Caco-2 (cell line): ENCODE measurements at regions not wholly inside any gene's neighbourhood (a gene's known extent, or its start where the extent isn't known, plus 50 kb on each side); places are given as distances from the start of the nearest gene placed in this dataset.

ENCODE experiments used
- BruUV-seq: library from RNA; stranded (reverse); fragments of 400-500 nt; replicated peaks from 2 replicates; lab custom pipeline; 2021; lab: Mats Ljungman, UMichigan
- CTCF ChIA-PET: fragments of 300-600 bp; sonication (Branson Sonifier 250); formaldehyde crosslinking; loops from one replicate; lab custom pipeline; 2022; ENCODE audit warnings: antibody characterized with exemption; lab: Charles Lee
- POLR2A ChIA-PET: fragments of 300-600 bp; sonication (Branson Sonifier 250); formaldehyde crosslinking; loops from one replicate; lab custom pipeline; 2022; ENCODE audit warnings: antibody characterized with exemption; lab: Charles Lee
- DNase-seq, 2 experiments: peaks; one replicate each; pipeline versions ENCODE4 v3.0.0 to v3.0.0-alpha.2; 2020 to 2022
- H3K27me3 ChIP-seq: replicated peaks from 2 replicates; pipeline ENCODE4 v1.6.0; 2011; ENCODE audit warnings: low read length; ENCODE audit not compliant: control insufficient read depth, insufficient read depth
- H3K36me3 ChIP-seq: 2 replicates; pipeline ENCODE4 v1.5.1; 2011; ENCODE audit warnings: low read length; ENCODE audit not compliant: control insufficient read depth, insufficient read depth
- H3K4me1 ChIP-seq: fragments of 250-450 bp; sonication (Bioruptor Pico); 2 replicates; pipeline ENCODE4 v1.5.1; 2020; ENCODE audit warnings: mild to moderate bottlenecking
- H3K4me3 ChIP-seq: 2 replicates; pipeline ENCODE4 v1.5.1; 2011; ENCODE audit warnings: low read depth, mild to moderate bottlenecking, control low read depth, low read length
- H3K9me3 ChIP-seq: fragments of 250-450 bp; sonication (Bioruptor Pico); 2 replicates; pipeline ENCODE4 v1.5.1; 2020; ENCODE audit warnings: mild to moderate bottlenecking, moderate library complexity
- H3K27ac Mint-ChIP-seq: one replicate; pipeline ENCODE4 v1.8.0; 2022; ENCODE audit warnings: mixed read lengths; ENCODE audit not compliant: unreplicated experiment
- H3K27me3 Mint-ChIP-seq: one replicate; pipeline ENCODE4 v1.8.0; 2022; ENCODE audit warnings: mixed read lengths; ENCODE audit not compliant: insufficient read depth, unreplicated experiment
- H3K36me3 Mint-ChIP-seq: one replicate; pipeline ENCODE4 v1.8.0; 2022; ENCODE audit warnings: mild to moderate bottlenecking, mixed read lengths; ENCODE audit not compliant: insufficient read depth, unreplicated experiment
- H3K4me1 Mint-ChIP-seq: one replicate; pipeline ENCODE4 v1.8.0; 2022; ENCODE audit warnings: low read depth, mixed read lengths; ENCODE audit not compliant: unreplicated experiment
- H3K4me3 Mint-ChIP-seq: one replicate; pipeline ENCODE4 v1.8.0; 2022; ENCODE audit warnings: mild to moderate bottlenecking, moderate library complexity, mixed read lengths; ENCODE audit not compliant: unreplicated experiment
- H3K9me3 Mint-ChIP-seq: one replicate; pipeline ENCODE4 v1.8.0; 2022; ENCODE audit warnings: mixed read lengths; ENCODE audit not compliant: unreplicated experiment
- intact Hi-C: fragments of 100-400 bp; cut with micrococcal nuclease; formaldehyde crosslinking; loops from one replicate; pipeline ENCODE4 v1.10.0; 2022; ENCODE audit not compliant: unreplicated experiment
- TF ChIP-seq, protein P1 (sequence below), 2 experiments: fragments of 200-600 bp in 1 of 2; IDR thresholded peaks; 1 replicate in 1 of 2; 2 replicates in 1 of 2; pipeline versions ENCODE4 v1.5.1 to v1.8.0; 2011 to 2022; ENCODE audit warnings: antibody characterized with exemption in 1 of 2, control low read depth in 1 of 2, inconsistent platforms in 1 of 2, low read depth in 1 of 2, low read length in 1 of 2, mild to moderate bottlenecking in 1 of 2, moderate library complexity in 1 of 2; ENCODE audit not compliant: insufficient read depth in 1 of 2, severe bottlenecking in 1 of 2, unreplicated experiment in 1 of 2

DNA sequence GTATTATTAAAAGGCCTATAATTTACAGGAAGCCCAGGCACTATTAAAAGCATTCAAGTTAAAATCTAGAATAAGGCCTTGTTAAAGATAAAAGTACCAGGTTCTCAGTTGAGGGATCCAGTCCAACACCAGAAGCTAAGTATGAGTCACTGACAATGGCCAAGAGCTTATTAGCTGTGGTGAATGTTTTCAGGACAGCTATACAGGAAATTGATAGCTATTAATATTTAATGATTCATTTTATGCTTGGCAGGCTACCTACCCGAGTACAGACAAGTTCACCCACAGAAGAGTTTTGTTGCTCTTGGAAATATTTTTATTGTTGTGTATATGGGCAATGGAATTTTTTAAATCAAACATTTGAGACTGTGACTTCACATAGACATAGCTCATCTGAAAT is 729.6 kb upstream of the ZNF804A start:
- DNase-seq: no peak
- H3K36me3 Mint-ChIP-seq: no peaks in the 10 kb centered on the region
- BruUV-seq: no TSS peak
- no peak overlapping the region for H3K4me3 Mint-ChIP-seq
- no peaks in the 10 kb centered on the region for H3K9me3 Mint-ChIP-seq
- no peaks in the 10 kb centered on the region for H3K36me3 ChIP-seq
- no peaks in the 10 kb centered on the region for H3K27me3 Mint-ChIP-seq
- H3K4me3 ChIP-seq: no peak overlapping the region
- POLR2A ChIA-PET: no interaction called here
- intact Hi-C loops: no loop called here
- H3K4me1 Mint-ChIP-seq: no peaks in the 10 kb centered on the region
- CTCF ChIA-PET: no interaction called here
- H3K9me3 ChIP-seq: no peaks in the 10 kb centered on the region
- no peak overlapping the region for H3K27ac Mint-ChIP-seq
- no peaks in the 10 kb centered on the region for H3K4me1 ChIP-seq
- no peaks in the 10 kb centered on the region for H3K27me3 ChIP-seq
- TF ChIP-seq, protein P1, sequence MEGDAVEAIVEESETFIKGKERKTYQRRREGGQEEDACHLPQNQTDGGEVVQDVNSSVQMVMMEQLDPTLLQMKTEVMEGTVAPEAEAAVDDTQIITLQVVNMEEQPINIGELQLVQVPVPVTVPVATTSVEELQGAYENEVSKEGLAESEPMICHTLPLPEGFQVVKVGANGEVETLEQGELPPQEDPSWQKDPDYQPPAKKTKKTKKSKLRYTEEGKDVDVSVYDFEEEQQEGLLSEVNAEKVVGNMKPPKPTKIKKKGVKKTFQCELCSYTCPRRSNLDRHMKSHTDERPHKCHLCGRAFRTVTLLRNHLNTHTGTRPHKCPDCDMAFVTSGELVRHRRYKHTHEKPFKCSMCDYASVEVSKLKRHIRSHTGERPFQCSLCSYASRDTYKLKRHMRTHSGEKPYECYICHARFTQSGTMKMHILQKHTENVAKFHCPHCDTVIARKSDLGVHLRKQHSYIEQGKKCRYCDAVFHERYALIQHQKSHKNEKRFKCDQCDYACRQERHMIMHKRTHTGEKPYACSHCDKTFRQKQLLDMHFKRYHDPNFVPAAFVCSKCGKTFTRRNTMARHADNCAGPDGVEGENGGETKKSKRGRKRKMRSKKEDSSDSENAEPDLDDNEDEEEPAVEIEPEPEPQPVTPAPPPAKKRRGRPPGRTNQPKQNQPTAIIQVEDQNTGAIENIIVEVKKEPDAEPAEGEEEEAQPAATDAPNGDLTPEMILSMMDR (IDR thresholded peaks at IDR 0.05; ENCODE audit: insufficient read depth in 1 of 2, low read depth in 1 of 2, low read length in 1 of 2, severe bottlenecking in 1 of 2, unreplicated experiment in 1 of 2): no peak

DNA sequence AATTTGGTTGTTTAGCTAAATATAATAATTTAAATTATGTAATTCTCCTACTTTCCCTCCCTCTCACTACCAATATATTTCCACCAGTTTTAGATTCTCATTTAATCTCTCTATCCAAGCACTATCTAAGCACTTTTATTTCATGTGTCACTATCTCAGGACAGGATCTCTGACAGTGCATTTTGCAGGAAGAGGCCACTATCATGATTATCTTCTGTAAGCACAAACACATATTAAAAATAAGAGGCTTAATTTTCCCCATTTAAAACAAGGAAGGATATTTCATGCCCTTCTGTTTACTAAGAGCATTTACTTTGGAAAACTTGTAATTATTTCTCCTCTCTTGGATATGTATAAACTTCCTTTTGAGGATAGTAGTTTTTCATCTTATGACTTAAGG is 726.2 kb upstream of the ZNF804A start:
- TF ChIP-seq, protein P1 (IDR thresholded peaks at IDR 0.05; ENCODE audit: insufficient read depth in 1 of 2, low read depth in 1 of 2, low read length in 1 of 2, severe bottlenecking in 1 of 2, unreplicated experiment in 1 of 2): no peak
- no peak overlapping the region for H3K27ac Mint-ChIP-seq

DNA sequence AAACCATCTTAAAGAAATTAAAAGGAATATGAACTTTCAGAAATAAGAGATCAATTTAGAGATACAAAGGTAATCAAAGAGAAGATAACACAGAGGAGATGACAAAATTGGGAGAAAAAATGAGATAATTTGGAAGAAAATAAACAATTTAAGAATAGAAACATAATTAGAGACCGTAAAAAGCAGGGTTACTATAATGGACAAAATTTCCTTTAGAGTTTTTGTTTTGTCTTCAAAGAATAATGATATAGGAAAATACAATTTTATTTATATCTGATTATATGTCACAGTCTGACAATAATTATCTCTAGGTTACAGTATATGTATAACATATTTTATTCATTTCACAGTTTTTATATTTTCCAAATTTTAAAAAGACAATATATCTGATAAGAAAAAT is 716.4 kb upstream of the ZNF804A start:
- Mint-ChIP-seq H3K4me3 (no peak overlapping the region), H3K27me3 (no peaks in the 10 kb centered on the region), H3K27ac (no peak overlapping the region), H3K9me3 (no peaks in the 10 kb centered on the region), H3K4me1 (no peaks in the 10 kb centered on the region), H3K36me3 (no peaks in the 10 kb centered on the region)
- H3K9me3 ChIP-seq: no peaks in the 10 kb centered on the region
- ChIA-PET POLR2A (no interaction called here), CTCF (no interaction called here)
- no TSS peak for BruUV-seq
- H3K27me3 ChIP-seq: no peaks in the 10 kb centered on the region
- no peak overlapping the region for H3K4me3 ChIP-seq
- intact Hi-C loops: no loop called here
- DNase-seq: no peak
- TF ChIP-seq, protein P1 (IDR thresholded peaks at IDR 0.05; ENCODE audit: insufficient read depth in 1 of 2, low read depth in 1 of 2, low read length in 1 of 2, severe bottlenecking in 1 of 2, unreplicated experiment in 1 of 2): no peak
- H3K4me1 ChIP-seq: no peaks in the 10 kb centered on the region
- no peaks in the 10 kb centered on the region for H3K36me3 ChIP-seq

More for the DNA sequence above, 726.2 kb upstream of the ZNF804A start:
- no peaks in the 10 kb centered on the region for H3K4me1 ChIP-seq
- no peaks in the 10 kb centered on the region for H3K27me3 Mint-ChIP-seq
- no peaks in the 10 kb centered on the region for H3K9me3 ChIP-seq
- POLR2A ChIA-PET: no interaction called here
- no peak for DNase-seq
- no peak overlapping the region for H3K4me3 ChIP-seq
- CTCF ChIA-PET: no interaction called here
- no peaks in the 10 kb centered on the region for H3K27me3 ChIP-seq
- H3K36me3 Mint-ChIP-seq: no peaks in the 10 kb centered on the region
- H3K36me3 ChIP-seq: no peaks in the 10 kb centered on the region
- H3K9me3 Mint-ChIP-seq: no peaks in the 10 kb centered on the region
- no peaks in the 10 kb centered on the region for H3K4me1 Mint-ChIP-seq
- BruUV-seq: no TSS peak
- intact Hi-C loops: no loop called here
- H3K4me3 Mint-ChIP-seq: no peak overlapping the region
